Osteocyte (in vitro differentiated cells): ENCODE measurements at regions not wholly inside any gene's neighbourhood (a gene's known extent, or its start where the extent isn't known, plus 50 kb on each side); places are given as distances from the start of the nearest gene placed in this dataset.

Experiments used
- DNase-seq: peaks from one replicate; pipeline ENCODE4 v3.0.0; 2021; ENCODE audit warnings: mixed read lengths; ENCODE audit not compliant: unreplicated experiment; ENCODE audit errors: extremely low spot score
- H3K27ac Mint-ChIP-seq: one replicate; pipeline ENCODE4 v1.8.0; 2021; ENCODE audit warnings: mild to moderate bottlenecking, mixed read lengths; ENCODE audit not compliant: unreplicated experiment
- H3K27me3 Mint-ChIP-seq: one replicate; pipeline ENCODE4 v1.8.0; 2021; ENCODE audit warnings: mixed read lengths; ENCODE audit not compliant: unreplicated experiment
- H3K36me3 Mint-ChIP-seq: one replicate; pipeline ENCODE4 v1.8.0; 2021; ENCODE audit warnings: mixed read lengths; ENCODE audit not compliant: unreplicated experiment
- H3K4me1 Mint-ChIP-seq: one replicate; pipeline ENCODE4 v1.8.0; 2021; ENCODE audit warnings: mixed read lengths; ENCODE audit not compliant: unreplicated experiment
- H3K4me3 Mint-ChIP-seq: one replicate; pipeline ENCODE4 v1.8.0; 2021; ENCODE audit warnings: mild to moderate bottlenecking, moderate library complexity, mixed read lengths; ENCODE audit not compliant: unreplicated experiment
- H3K9me3 Mint-ChIP-seq: one replicate; pipeline ENCODE4 v1.8.0; 2021; ENCODE audit warnings: mixed read lengths; ENCODE audit not compliant: unreplicated experiment
- CTCF ChIP-seq: fragments of 200-600 bp; sonication (generic); IDR thresholded peaks from 2 replicates; pipeline ENCODE4 v1.5.0; 2021; ENCODE audit warnings: antibody characterized with exemption, mild to moderate bottlenecking, moderate library complexity

- no peak for TF ChIP-seq CTCF
- Mint-ChIP-seq H3K9me3 (peaks cover 6% of the 10 kb centered on the region), H3K27ac (no peak overlapping the region), H3K4me3 (no peak overlapping the region), H3K36me3 (no peaks in the 10 kb centered on the region), H3K27me3 (no peaks in the 10 kb centered on the region), H3K4me1 (no peaks in the 10 kb centered on the region)
- no peak for DNase-seq
Observed at GRCh38 chr20:12414446-12415274, 497.0 kb downstream of the BTBD3 start.

GRCh38 chr20:12416281-12416680, 498.6 kb downstream of the BTBD3 start:
- Mint-ChIP-seq H3K4me3 (no peak overlapping the region), H3K9me3 (peaks cover 6% of the 10 kb centered on the region), H3K4me1 (no peaks in the 10 kb centered on the region), H3K27me3 (no peaks in the 10 kb centered on the region), H3K36me3 (no peaks in the 10 kb centered on the region), H3K27ac (no peak overlapping the region)
- DNase-seq: no peak
- no peak for TF ChIP-seq CTCF

- TF ChIP-seq CTCF: no peak
- DNase-seq: no peak
- Mint-ChIP-seq H3K9me3 (peaks cover 4% of the 10 kb centered on the region), H3K36me3 (no peaks in the 10 kb centered on the region), H3K4me1 (no peaks in the 10 kb centered on the region), H3K27ac (no peak overlapping the region), H3K4me3 (no peak overlapping the region), H3K27me3 (no peaks in the 10 kb centered on the region)
Observed at GRCh38 chr20:12433724-12434123, 516.0 kb downstream of the BTBD3 start.

GRCh38 chr20:12434672-12435071, 517.0 kb downstream of the BTBD3 start:
- peaks cover 4% of the 10 kb centered on the region for H3K9me3 Mint-ChIP-seq
- H3K4me1 Mint-ChIP-seq: no peaks in the 10 kb centered on the region
- no peaks in the 10 kb centered on the region for H3K36me3 Mint-ChIP-seq
- no peak overlapping the region for H3K27ac Mint-ChIP-seq
- DNase-seq: no peak
- TF ChIP-seq CTCF: no peak
- no peaks in the 10 kb centered on the region for H3K27me3 Mint-ChIP-seq
- no peak overlapping the region for H3K4me3 Mint-ChIP-seq

- H3K9me3 Mint-ChIP-seq: peaks cover 4% of the 10 kb centered on the region
- no peak overlapping the region for H3K27ac Mint-ChIP-seq
- H3K4me1 Mint-ChIP-seq: no peaks in the 10 kb centered on the region
- no peaks in the 10 kb centered on the region for H3K36me3 Mint-ChIP-seq
- H3K27me3 Mint-ChIP-seq: no peaks in the 10 kb centered on the region
- no peak for DNase-seq
- H3K4me3 Mint-ChIP-seq: no peak overlapping the region
- TF ChIP-seq CTCF: no peak
Observed at GRCh38 chr20:12435268-12435667, 517.6 kb downstream of the BTBD3 start.
